OCI-LY7 (cell line): ENCODE measurements at regions not wholly inside any gene's neighbourhood (a gene's known extent, or its start where the extent isn't known, plus 50 kb on each side); places are given as distances from the start of the nearest gene placed in this dataset.

Experiments
- BruUV-seq: library from RNA; stranded (reverse); fragments of 400-500 nt; replicated peaks from 2 replicates; lab custom pipeline; 2021; lab: Mats Ljungman, UMichigan
- CTCF ChIA-PET: fragments of 300-600 bp; sonication (Branson Sonifier 250); formaldehyde crosslinking; loops from one replicate; lab custom pipeline; 2022; ENCODE audit warnings: antibody characterized with exemption; ENCODE audit not compliant: unreplicated experiment; lab: Charles Lee
- POLR2A ChIA-PET: fragments of 300-600 bp; sonication (Branson Sonifier 250); formaldehyde crosslinking; loops from one replicate; lab custom pipeline; 2022; ENCODE audit warnings: antibody characterized with exemption; lab: Charles Lee
- DNase-seq: peaks from one replicate; pipeline ENCODE4 v3.0.0-alpha.2; 2015; ENCODE audit warnings: low spot score
- H2AFZ ChIP-seq: fragments of 200-600 bp; sonication (generic), shearing (Covaris generic); 2 replicates; pipeline ENCODE4 v1.6.1; 2014; ENCODE audit warnings: mild to moderate bottlenecking, antibody characterized with exemption, low read length, moderate library complexity
- H3K27ac ChIP-seq: fragments of 200-600 bp; sonication (generic); 2 replicates; pipeline ENCODE4 v1.5.1; 2014; ENCODE audit warnings: mixed run types, low read depth, mild to moderate bottlenecking, moderate library complexity, low read length, inconsistent platforms; ENCODE audit not compliant: poor library complexity, severe bottlenecking
- H3K36me3 ChIP-seq: fragments of 200-600 bp; sonication (generic); 2 replicates; pipeline ENCODE4 v1.6.1; 2014; ENCODE audit warnings: mild to moderate bottlenecking, antibody characterized with exemption, low read length, moderate library complexity, mixed read lengths; ENCODE audit not compliant: insufficient read depth
- H3K4me1 ChIP-seq: fragments of 200-600 bp; sonication (generic); 2 replicates; pipeline ENCODE4 v1.5.1; 2014; ENCODE audit warnings: mild to moderate bottlenecking, low read length; ENCODE audit not compliant: insufficient read depth, poor library complexity, severe bottlenecking
- H3K4me2 ChIP-seq: fragments of 200-600 bp; sonication (generic); 2 replicates; pipeline ENCODE4 v1.6.1; 2014; ENCODE audit warnings: mild to moderate bottlenecking, low read length
- H3K4me3 ChIP-seq: fragments of 200-600 bp; sonication (generic); 2 replicates; pipeline ENCODE4 v1.5.1; 2014; ENCODE audit warnings: mild to moderate bottlenecking, low read depth, low read length; ENCODE audit not compliant: poor library complexity, severe bottlenecking
- H3K79me2 ChIP-seq: fragments of 200-600 bp; sonication (generic); 2 replicates; pipeline ENCODE4 v1.6.1; 2016; ENCODE audit warnings: low read depth, mild to moderate bottlenecking, low read length, moderate library complexity, mixed read lengths; ENCODE audit not compliant: insufficient read depth
- H3K9me2 ChIP-seq: fragments of 200-600 bp; sonication (generic); 2 replicates; pipeline ENCODE4 v1.6.1; 2016; ENCODE audit warnings: mild to moderate bottlenecking, low read length, mixed read lengths; ENCODE audit not compliant: insufficient read depth
- H3K9me3 ChIP-seq: fragments of 200-600 bp; sonication (generic); 2 replicates; pipeline ENCODE4 v1.6.1; 2014; ENCODE audit warnings: mild to moderate bottlenecking, mixed run types, low read length, mixed read lengths
- H4K20me1 ChIP-seq: fragments of 200-600 bp; sonication (generic); 2 replicates; pipeline ENCODE4 v1.6.1; 2014; ENCODE audit warnings: mild to moderate bottlenecking, antibody characterized with exemption, low read length, moderate library complexity, mixed read lengths; ENCODE audit not compliant: insufficient read depth
- CTCF ChIP-seq: fragments of 200-600 bp; sonication (generic); conservative IDR thresholded peaks from 2 replicates; pipeline ENCODE4 v1.5.1; 2014; ENCODE audit warnings: mild to moderate bottlenecking, antibody characterized with exemption, low read length, moderate library complexity, mixed read lengths
- EZH2phosphoT487 ChIP-seq: fragments of 200-600 bp; sonication (generic); IDR thresholded peaks from 2 replicates; pipeline ENCODE4 v1.6.1; 2018; ENCODE audit warnings: low read depth, borderline replicate concordance, mild to moderate bottlenecking, mixed run types, antibody characterized with exemption, low read length, moderate library complexity, mixed read lengths
- intact Hi-C: fragments of 100-400 bp; cut with micrococcal nuclease; formaldehyde crosslinking; loops from one replicate; pipeline ENCODE4 v1.10.0; 2022; ENCODE audit not compliant: unreplicated experiment

DNA sequence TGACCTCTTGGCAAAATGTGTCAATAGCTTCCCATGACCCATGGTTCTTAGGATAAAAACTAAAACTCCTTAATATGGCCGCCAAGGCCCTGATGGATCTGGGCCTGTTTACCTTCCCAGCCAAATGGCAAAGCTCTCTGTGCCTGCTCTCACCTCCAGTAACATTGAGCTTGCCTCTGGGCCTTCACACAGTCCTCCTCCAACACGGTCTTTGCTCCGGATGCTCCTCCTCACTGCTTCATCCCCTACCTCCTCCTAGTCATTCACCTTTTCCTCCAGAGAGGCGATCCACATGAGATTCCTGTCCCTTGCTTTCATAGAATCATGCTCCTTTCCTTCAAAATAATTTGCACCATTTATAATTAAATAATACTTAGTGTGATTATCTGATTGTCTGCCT lies 172.3 kb upstream of the AFDN start:
- Histone ChIP-seq H3K79me2 (no peaks in the 10 kb centered on the region), H3K36me3 (no peaks in the 10 kb centered on the region), H3K27ac (no peak overlapping the region), H3K9me3 (peaks cover 7% of the 10 kb centered on the region; the same call in 1 of the 2 replicates), H4K20me1 (no peaks in the 10 kb centered on the region), H2AFZ (no peak overlapping the region), H3K4me3 (no peak overlapping the region), H3K9me2 (no peaks in the 10 kb centered on the region), H3K4me2 (no peak overlapping the region), H3K4me1 (no peaks in the 10 kb centered on the region)
- BruUV-seq = no TSS peak
- ChIA-PET POLR2A (no interaction called here), CTCF (no interaction called here)
- no peak for DNase-seq
- intact Hi-C loops = no loop called here
- TF ChIP-seq EZH2phosphoT487 (no peak), CTCF (no peak)

DNA sequence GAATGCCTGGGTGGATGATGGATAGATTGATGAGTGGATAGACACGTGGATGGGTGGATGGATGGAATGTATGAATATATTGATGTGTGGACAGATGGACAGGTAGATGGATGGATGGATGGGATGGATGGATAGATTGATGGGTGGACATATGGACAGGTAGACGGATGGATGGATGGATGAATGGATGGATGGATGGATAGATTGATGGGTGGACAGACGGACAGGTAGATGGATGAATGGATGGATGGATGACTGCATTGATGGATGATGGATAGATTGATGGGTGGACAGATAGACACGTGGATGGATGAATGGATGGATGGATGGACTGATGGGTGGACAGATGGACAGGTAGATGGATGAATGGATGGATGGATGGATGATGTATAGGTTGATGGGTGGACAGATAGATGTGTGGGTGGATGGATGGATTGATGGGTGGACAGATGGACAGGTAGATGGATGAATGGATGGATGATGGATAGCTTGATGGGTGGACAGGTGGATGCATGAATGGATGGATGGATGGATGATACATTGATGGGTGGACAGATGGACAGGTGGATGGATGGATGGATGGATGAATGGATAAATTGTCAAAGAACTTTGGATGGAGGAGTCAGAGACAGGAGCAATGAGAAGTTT lies 171.4 kb upstream of the AFDN start:
- Histone ChIP-seq H3K9me3 (peaks cover 7% of the 10 kb centered on the region; the same call in 1 of the 2 replicates), H3K4me2 (no peak overlapping the region), H3K27ac (no peak overlapping the region), H3K79me2 (no peaks in the 10 kb centered on the region), H3K4me3 (no peak overlapping the region), H3K9me2 (no peaks in the 10 kb centered on the region), H4K20me1 (no peaks in the 10 kb centered on the region), H2AFZ (no peak overlapping the region), H3K4me1 (no peaks in the 10 kb centered on the region), H3K36me3 (no peaks in the 10 kb centered on the region)
- ChIA-PET CTCF (no interaction called here), POLR2A (no interaction called here)
- no peak for DNase-seq
- BruUV-seq = no TSS peak
- intact Hi-C loops = no loop called here
- TF ChIP-seq EZH2phosphoT487 = no peak
- no peak for TF ChIP-seq CTCF

DNA sequence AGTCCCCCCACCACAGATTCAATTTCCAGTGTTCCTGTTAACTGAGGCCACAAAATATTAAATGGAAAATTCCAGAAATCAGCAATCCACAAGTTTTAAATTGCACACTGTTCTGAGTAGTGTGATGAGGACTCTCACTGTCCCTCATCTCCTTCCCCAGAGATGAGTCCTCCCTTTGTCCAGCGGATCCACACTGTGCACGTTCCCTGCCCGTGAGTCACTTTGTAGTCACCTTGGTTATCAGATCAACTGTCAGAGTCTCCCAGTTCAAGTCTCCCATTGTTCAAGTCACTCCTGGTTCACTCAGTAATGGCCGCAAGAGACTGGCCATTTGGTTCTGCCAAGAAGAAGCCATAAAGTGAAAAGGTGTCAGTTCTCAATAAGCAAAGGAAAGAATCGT lies 168.6 kb upstream of the AFDN start:
- H3K4me3 ChIP-seq = no peak overlapping the region
- H3K9me3 ChIP-seq = no peaks in the 10 kb centered on the region
- no peak overlapping the region for H3K27ac ChIP-seq
- H3K9me2 ChIP-seq = no peaks in the 10 kb centered on the region
- CTCF ChIA-PET = no interaction called here
- H3K4me1 ChIP-seq = no peaks in the 10 kb centered on the region
- POLR2A ChIA-PET = no interaction called here
- H4K20me1 ChIP-seq = no peaks in the 10 kb centered on the region
- no peak overlapping the region for H2AFZ ChIP-seq
- no peaks in the 10 kb centered on the region for H3K79me2 ChIP-seq
- no peak overlapping the region for H3K4me2 ChIP-seq
- H3K36me3 ChIP-seq = no peaks in the 10 kb centered on the region
- TF ChIP-seq CTCF (no peak), EZH2phosphoT487 (no peak)
- no peak for DNase-seq
- intact Hi-C loops = no loop called here
- no TSS peak for BruUV-seq
